ENCODE measurements at regions not wholly inside any gene's neighbourhood (a gene's known extent, or its start where the extent isn't known, plus 50 kb on each side); places are given as distances from the start of the nearest gene placed in this dataset.

DNA sequence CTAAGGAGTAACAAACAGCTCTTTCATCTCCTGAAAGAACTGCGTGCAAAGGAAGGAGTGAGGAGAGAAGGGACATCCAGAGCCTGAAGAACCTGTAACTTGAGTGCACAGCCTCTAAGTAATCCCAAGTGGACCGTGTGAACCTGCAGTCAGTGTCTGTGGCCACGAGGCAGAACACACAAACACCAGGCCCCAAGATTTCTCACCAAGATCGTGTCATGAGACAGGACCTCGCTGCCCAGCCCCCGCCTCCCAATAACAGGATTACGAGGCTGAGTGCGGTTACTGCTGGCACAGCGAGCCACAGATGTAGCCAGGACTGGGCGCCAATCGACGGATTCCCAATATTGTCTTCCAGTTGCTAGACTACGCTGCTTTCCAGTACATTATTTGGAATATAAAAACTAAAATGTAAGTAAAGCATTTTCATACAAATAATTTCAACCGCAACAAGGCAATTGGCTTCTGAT is 101.3 kb upstream of the SLC25A33 start:
- FAIRE-seq (no peak), ATAC-seq (no peak), DNase-seq (ENCODE audit: low read depth in 1 of 2, low spot score in 1 of 2) (no peak)
- peaks cover 62% of the 10 kb centered on the region for H3K4me1 ChIP-seq
- H3K9me3 ChIP-seq = no peaks in the 10 kb centered on the region
- TF ChIP-seq, protein P1, sequence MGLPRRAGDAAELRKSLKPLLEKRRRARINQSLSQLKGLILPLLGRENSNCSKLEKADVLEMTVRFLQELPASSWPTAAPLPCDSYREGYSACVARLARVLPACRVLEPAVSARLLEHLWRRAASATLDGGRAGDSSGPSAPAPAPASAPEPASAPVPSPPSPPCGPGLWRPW (IDR thresholded peaks at IDR 0.05) = no peak
- TF ChIP-seq ZFP36 (IDR thresholded peaks at IDR 0.05; ENCODE audit: borderline replicate concordance, partially characterized antibody) (no peak), JUNB (IDR thresholded peaks at IDR 0.05) (no peak), GATA3 (IDR thresholded peaks at IDR 0.05; ENCODE audit: borderline replicate concordance) (no peak)
- TF ChIP-seq, protein P2, sequence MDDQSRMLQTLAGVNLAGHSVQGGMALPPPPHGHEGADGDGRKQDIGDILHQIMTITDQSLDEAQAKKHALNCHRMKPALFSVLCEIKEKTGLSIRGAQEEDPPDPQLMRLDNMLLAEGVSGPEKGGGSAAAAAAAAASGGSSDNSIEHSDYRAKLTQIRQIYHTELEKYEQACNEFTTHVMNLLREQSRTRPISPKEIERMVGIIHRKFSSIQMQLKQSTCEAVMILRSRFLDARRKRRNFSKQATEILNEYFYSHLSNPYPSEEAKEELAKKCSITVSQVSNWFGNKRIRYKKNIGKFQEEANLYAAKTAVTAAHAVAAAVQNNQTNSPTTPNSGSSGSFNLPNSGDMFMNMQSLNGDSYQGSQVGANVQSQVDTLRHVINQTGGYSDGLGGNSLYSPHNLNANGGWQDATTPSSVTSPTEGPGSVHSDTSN (IDR thresholded peaks at IDR 0.05) = no peak
- ChIA-PET CTCF (interaction anchor here (0.9 to 1.7 kb wide), 4 partner anchors 35 to 171 kb away, joined by 3 to 9 read pairs (median 4); no protein-coding TSS in a partner anchor), POLR2A (interaction anchor here (0.8 kb wide), 1 partner anchor 9 kb away, joined by 3 read pairs; no protein-coding TSS in a partner anchor)
- H3K4me3 ChIP-seq = no peak overlapping the region; the same call in 2 of the 3 replicates
- 82% methylated on average over 14 of the region's 14 CpGs for WGBS (ENCODE audit: missing lambda C conversion rate)
- peak overlapping the region; percentile 86 for H3K27ac ChIP-seq
- peak overlapping the region; percentile 78 for H3K4me2 ChIP-seq

DNA sequence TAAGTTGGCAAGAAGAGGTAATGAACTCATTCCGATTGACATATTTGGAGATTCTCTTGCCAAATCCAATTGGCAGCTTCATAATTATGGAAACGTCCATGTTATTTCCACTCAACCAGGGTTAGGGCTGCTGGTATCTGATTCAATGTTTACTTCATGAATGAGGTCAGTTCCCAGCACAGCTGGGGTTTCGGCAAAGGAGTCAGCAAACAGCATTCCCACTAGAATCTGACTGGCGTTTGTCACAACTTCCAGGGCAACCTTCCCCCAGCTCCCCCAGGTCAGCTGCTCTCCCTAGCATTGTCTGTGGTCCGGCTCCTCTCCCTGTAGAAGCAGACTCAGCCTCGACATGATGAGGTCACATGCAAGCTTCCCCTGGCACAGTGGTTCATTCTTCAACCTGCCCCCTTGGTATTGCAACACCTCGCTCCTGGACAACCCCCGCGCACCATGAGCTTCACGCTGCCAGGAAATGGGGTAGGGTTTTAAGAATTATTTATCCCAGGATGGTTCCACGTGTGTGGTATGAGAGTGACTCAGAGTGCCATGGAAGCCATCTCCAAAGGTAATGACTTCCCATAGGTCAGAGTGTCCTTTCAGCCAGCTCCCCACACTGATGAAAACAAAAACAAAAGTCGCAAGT is 100.7 kb upstream of the SLC25A33 start:
- FAIRE-seq (no peak), ATAC-seq (peak; percentile 83 to 94), DNase-seq (ENCODE audit: low read depth in 1 of 2, low spot score in 1 of 2) (peak; percentile 41 to 83)
- H3K9me3 ChIP-seq = no peaks in the 10 kb centered on the region
- H3K4me3 ChIP-seq = no peak overlapping the region; the same call in 2 of the 3 replicates
- H3K27ac ChIP-seq = peak overlapping the region; percentile 86
- H3K4me2 ChIP-seq = peak overlapping the region; percentile 78
- ChIA-PET POLR2A (interaction anchor here (0.8 to 1.0 kb wide), 2 partner anchors 10 to 25 kb away, joined by 3 read pairs; no protein-coding TSS in a partner anchor), CTCF (interaction anchor here (0.6 to 1.7 kb wide), 6 partner anchors 17 to 172 kb away, joined by 3 to 9 read pairs (median 4); no protein-coding TSS in a partner anchor)
- 12% methylated on average over 8 of the region's 12 CpGs for WGBS (ENCODE audit: missing lambda C conversion rate)
- H3K4me1 ChIP-seq = peaks cover 62% of the 10 kb centered on the region
- TF ChIP-seq, protein P3, sequence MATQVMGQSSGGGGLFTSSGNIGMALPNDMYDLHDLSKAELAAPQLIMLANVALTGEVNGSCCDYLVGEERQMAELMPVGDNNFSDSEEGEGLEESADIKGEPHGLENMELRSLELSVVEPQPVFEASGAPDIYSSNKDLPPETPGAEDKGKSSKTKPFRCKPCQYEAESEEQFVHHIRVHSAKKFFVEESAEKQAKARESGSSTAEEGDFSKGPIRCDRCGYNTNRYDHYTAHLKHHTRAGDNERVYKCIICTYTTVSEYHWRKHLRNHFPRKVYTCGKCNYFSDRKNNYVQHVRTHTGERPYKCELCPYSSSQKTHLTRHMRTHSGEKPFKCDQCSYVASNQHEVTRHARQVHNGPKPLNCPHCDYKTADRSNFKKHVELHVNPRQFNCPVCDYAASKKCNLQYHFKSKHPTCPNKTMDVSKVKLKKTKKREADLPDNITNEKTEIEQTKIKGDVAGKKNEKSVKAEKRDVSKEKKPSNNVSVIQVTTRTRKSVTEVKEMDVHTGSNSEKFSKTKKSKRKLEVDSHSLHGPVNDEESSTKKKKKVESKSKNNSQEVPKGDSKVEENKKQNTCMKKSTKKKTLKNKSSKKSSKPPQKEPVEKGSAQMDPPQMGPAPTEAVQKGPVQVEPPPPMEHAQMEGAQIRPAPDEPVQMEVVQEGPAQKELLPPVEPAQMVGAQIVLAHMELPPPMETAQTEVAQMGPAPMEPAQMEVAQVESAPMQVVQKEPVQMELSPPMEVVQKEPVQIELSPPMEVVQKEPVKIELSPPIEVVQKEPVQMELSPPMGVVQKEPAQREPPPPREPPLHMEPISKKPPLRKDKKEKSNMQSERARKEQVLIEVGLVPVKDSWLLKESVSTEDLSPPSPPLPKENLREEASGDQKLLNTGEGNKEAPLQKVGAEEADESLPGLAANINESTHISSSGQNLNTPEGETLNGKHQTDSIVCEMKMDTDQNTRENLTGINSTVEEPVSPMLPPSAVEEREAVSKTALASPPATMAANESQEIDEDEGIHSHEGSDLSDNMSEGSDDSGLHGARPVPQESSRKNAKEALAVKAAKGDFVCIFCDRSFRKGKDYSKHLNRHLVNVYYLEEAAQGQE (IDR thresholded peaks at IDR 0.05) = no peak
- TF ChIP-seq MAFK (IDR thresholded peaks at IDR 0.05; ENCODE audit: partially characterized antibody) = no peak
- TF ChIP-seq, protein P1 (IDR thresholded peaks at IDR 0.05) = no peak
- no peak for TF ChIP-seq KDM1A (IDR thresholded peaks at IDR 0.05; ENCODE audit: low read depth)
- TF ChIP-seq SREBF2 (IDR thresholded peaks at IDR 0.05) = no peak
- TF ChIP-seq RAD21 (conservative IDR thresholded peaks at IDR 0.05 in 1 of 2, IDR thresholded peaks at IDR 0.05 in 1 of 2) = 0 out of 5 replicates have a peak, but pooled peaks have one; percentile 13 to 31
- TF ChIP-seq ZSCAN20 (CRISPR knock-in tag; IDR thresholded peaks at IDR 0.05) = no peak
- TF ChIP-seq FOXS1 (CRISPR knock-in tag; IDR thresholded peaks at IDR 0.05) = no peak
- TF ChIP-seq GATA3 (IDR thresholded peaks at IDR 0.05; ENCODE audit: borderline replicate concordance) = peak; percentile 48; the same call in 1 of the 2 replicates
- TF ChIP-seq HEYL (CRISPR knock-in tag; IDR thresholded peaks at IDR 0.05) = no peak
- peak; percentile 46 to 69; a peak in 3 of 5 replicates for TF ChIP-seq EP300 (IDR thresholded peaks at IDR 0.05)
- no peak for TF ChIP-seq TP53 (CRISPR knock-in tag; IDR thresholded peaks at IDR 0.05)
- TF ChIP-seq, protein P4, sequence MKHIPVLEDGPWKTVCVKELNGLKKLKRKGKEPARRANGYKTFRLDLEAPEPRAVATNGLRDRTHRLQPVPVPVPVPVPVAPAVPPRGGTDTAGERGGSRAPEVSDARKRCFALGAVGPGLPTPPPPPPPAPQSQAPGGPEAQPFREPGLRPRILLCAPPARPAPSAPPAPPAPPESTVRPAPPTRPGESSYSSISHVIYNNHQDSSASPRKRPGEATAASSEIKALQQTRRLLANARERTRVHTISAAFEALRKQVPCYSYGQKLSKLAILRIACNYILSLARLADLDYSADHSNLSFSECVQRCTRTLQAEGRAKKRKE (CRISPR knock-in tag; IDR thresholded peaks at IDR 0.05; ENCODE audit: low read depth) = no peak
- TF ChIP-seq ZNF302 (CRISPR knock-in tag; IDR thresholded peaks at IDR 0.05) = no peak
- TF ChIP-seq HOXB13 (CRISPR knock-in tag; IDR thresholded peaks at IDR 0.05; ENCODE audit: low read depth) = no peak
- TF ChIP-seq MYC (IDR thresholded peaks at IDR 0.05; ENCODE audit: borderline replicate concordance, low read length) = no peak
- no peak for TF ChIP-seq HOXB5 (CRISPR knock-in tag; IDR thresholded peaks at IDR 0.05)
- TF ChIP-seq NFE2L2 (conservative IDR thresholded peaks at IDR 0.05; ENCODE audit: low read length) = no peak
- TF ChIP-seq POLR2AphosphoS2 (conservative IDR thresholded peaks at IDR 0.05; ENCODE audit: low read length) = no peak
- no peak for TF ChIP-seq RFX5 (IDR thresholded peaks at IDR 0.05)
- no peak for TF ChIP-seq NPAS2 (CRISPR knock-in tag; IDR thresholded peaks at IDR 0.05; ENCODE audit: borderline replicate concordance)
- TF ChIP-seq FOSL2 (IDR thresholded peaks at IDR 0.05) = no peak
- peak; percentile 20; the same call in 1 of the 2 replicates for TF ChIP-seq FOSL2 (CRISPR knock-in tag; IDR thresholded peaks at IDR 0.05)
- TF ChIP-seq ZFP36 (IDR thresholded peaks at IDR 0.05; ENCODE audit: borderline replicate concordance, partially characterized antibody) = no peak
- peak; percentile 67 for TF ChIP-seq JUNB (IDR thresholded peaks at IDR 0.05)
- TF ChIP-seq, protein P5, sequence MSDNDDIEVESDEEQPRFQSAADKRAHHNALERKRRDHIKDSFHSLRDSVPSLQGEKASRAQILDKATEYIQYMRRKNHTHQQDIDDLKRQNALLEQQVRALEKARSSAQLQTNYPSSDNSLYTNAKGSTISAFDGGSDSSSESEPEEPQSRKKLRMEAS (IDR thresholded peaks at IDR 0.05) = peak; percentile 59
- TF ChIP-seq, protein P6, sequence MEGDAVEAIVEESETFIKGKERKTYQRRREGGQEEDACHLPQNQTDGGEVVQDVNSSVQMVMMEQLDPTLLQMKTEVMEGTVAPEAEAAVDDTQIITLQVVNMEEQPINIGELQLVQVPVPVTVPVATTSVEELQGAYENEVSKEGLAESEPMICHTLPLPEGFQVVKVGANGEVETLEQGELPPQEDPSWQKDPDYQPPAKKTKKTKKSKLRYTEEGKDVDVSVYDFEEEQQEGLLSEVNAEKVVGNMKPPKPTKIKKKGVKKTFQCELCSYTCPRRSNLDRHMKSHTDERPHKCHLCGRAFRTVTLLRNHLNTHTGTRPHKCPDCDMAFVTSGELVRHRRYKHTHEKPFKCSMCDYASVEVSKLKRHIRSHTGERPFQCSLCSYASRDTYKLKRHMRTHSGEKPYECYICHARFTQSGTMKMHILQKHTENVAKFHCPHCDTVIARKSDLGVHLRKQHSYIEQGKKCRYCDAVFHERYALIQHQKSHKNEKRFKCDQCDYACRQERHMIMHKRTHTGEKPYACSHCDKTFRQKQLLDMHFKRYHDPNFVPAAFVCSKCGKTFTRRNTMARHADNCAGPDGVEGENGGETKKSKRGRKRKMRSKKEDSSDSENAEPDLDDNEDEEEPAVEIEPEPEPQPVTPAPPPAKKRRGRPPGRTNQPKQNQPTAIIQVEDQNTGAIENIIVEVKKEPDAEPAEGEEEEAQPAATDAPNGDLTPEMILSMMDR (IDR thresholded peaks at IDR 0.05) = no peak
